ENCODE measurements at regions not wholly inside any gene's neighbourhood (a gene's known extent, or its start where the extent isn't known, plus 50 kb on each side); places are given as distances from the start of the nearest gene placed in this dataset.

DNA sequence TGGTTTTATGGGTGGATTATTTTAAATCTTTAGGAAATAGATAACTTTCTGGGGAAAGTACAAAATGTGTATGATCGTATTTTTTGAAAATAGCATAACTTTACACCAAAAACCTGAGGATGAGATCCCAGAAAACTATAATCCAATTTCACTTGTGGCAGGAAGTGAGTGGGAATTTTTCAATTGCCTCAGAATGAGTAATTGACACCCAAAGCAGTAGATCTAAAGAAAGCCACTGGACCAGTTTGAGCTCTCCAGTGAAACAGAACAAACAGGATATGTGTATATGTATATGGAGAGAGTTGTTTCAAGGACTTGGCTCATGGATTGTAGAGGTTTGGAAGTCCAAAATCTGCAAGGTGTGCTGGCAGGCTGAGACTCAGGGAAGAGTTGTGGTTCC lies 109.2 kb upstream of the SHB start:
- TF ChIP-seq, protein P1, sequence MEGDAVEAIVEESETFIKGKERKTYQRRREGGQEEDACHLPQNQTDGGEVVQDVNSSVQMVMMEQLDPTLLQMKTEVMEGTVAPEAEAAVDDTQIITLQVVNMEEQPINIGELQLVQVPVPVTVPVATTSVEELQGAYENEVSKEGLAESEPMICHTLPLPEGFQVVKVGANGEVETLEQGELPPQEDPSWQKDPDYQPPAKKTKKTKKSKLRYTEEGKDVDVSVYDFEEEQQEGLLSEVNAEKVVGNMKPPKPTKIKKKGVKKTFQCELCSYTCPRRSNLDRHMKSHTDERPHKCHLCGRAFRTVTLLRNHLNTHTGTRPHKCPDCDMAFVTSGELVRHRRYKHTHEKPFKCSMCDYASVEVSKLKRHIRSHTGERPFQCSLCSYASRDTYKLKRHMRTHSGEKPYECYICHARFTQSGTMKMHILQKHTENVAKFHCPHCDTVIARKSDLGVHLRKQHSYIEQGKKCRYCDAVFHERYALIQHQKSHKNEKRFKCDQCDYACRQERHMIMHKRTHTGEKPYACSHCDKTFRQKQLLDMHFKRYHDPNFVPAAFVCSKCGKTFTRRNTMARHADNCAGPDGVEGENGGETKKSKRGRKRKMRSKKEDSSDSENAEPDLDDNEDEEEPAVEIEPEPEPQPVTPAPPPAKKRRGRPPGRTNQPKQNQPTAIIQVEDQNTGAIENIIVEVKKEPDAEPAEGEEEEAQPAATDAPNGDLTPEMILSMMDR (IDR thresholded peaks at IDR 0.05): no peak
- no peak for TF ChIP-seq POLR2A (IDR thresholded peaks at IDR 0.05)
- no peak for TF ChIP-seq POLR2AphosphoS5 (IDR thresholded peaks at IDR 0.05)
